Esophagus muscularis mucosa (tissue), 4 donors: ENCODE measurements at regions not wholly inside any gene's neighbourhood (a gene's known extent, or its start where the extent isn't known, plus 50 kb on each side); places are given as distances from the start of the nearest gene placed in this dataset.

Experiments
- DNase-seq: peaks from one replicate; pipeline ENCODE4 v3.0.0-alpha.2; 2017; ENCODE audit errors: extremely low spot score
- H3K27ac ChIP-seq, 4 donors: fragments of 200-600 bp; sonication (generic); replicated peaks in 1 of 4; 1 replicate in 3 of 4; 2 replicates in 1 of 4; pipeline ENCODE4 v1.5.1; 2016 to 2019; ENCODE audit warnings: mild to moderate bottlenecking in 1 of 4
- H3K27me3 ChIP-seq, 4 donors: fragments of 200-600 bp; sonication (generic); one replicate each; pipeline versions ENCODE4 v1.5.1 to v1.6.0; 2016 to 2019
- H3K36me3 ChIP-seq, 4 donors: fragments of 200-600 bp; sonication (generic); one replicate each; pipeline ENCODE4 v1.5.1; 2016 to 2019
- H3K4me1 ChIP-seq, 4 donors: fragments of 200-600 bp; sonication (generic); one replicate each; pipeline ENCODE4 v1.5.1; 2016 to 2019
- H3K4me3 ChIP-seq, 4 donors: fragments of 200-600 bp; sonication (generic); 1 replicate in 2 of 4; 2 replicates in 2 of 4; pipeline ENCODE4 v1.5.1; 2016 to 2019; ENCODE audit warnings: mild to moderate bottlenecking in 4 of 4, moderate library complexity in 1 of 4
- H3K9me3 ChIP-seq, 4 donors: fragments of 200-600 bp; sonication (generic); 1 replicate in 3 of 4; 2 replicates in 1 of 4; pipeline ENCODE4 v1.5.1; 2016 to 2019
- CTCF ChIP-seq, 3 experiments: fragments of 200-600 bp in 2 of 3; fragments of 450-650 bp in 1 of 3; sonication (generic) in 2 of 3; IDR thresholded peaks; one replicate each; pipeline ENCODE4 v1.5.1; 2017 to 2019; ENCODE audit warnings: antibody characterized with exemption in 3 of 3, mild to moderate bottlenecking in 2 of 3, moderate library complexity in 1 of 3
- EP300 ChIP-seq: sonication (generic); formaldehyde crosslinking; IDR thresholded peaks from one replicate; pipeline ENCODE4 v1.6.1; 2017; ENCODE audit warnings: antibody characterized with exemption
- POLR2A ChIP-seq: fragments of 450-650 bp; IDR thresholded peaks from one replicate; pipeline ENCODE4 v1.6.1; 2017; ENCODE audit warnings: antibody characterized with exemption, moderate library complexity, mild to moderate bottlenecking, low read depth
- POLR2AphosphoS5 ChIP-seq, 2 donors: sonication (generic); formaldehyde crosslinking; IDR thresholded peaks; one replicate each; pipeline ENCODE4 v1.6.1; 2017; ENCODE audit warnings: antibody characterized with exemption in 2 of 2
- WGBS: methylation state at CpG from one replicate; pipeline ENCODE4 v1.1.5; 2018; 5-methylcytosine and 5-hydroxymethylcytosine counted together
- intact Hi-C: fragments of 100-400 bp; cut with DNase I; formaldehyde crosslinking; loops from one replicate; pipeline ENCODE4 v1.15.1; 2023

DNA sequence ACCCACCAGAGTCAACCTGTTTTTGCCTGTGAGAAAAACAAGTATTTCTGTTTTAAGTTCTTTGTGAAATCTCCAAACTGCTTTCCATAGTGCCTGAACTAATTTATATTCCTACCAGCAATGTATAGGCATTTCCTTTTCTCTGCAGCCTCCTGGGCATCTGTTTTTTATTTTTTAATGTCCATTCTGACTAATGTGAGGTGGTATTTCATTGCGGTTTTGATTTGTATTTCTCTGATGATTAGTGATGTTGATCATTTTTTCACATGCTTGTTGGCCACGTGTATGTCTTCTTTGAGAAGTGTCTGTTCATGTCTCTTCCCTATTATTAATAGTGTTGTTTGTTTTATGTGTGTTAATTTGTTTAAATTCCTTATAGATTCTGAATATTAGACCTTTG lies 820.5 kb downstream of the MCTP2 start:
- Histone ChIP-seq H3K9me3 (peaks cover 0 to 29% (median 16%) of the 10 kb centered on the region in 4 donors), H3K4me1 (no peaks in the 10 kb centered on the region), H3K27me3 (no peaks in the 10 kb centered on the region), H3K27ac (no peak overlapping the region), H3K36me3 (no peaks in the 10 kb centered on the region), H3K4me3 (no peak overlapping the region)
- 78% methylated on average over 2 of the region's 2 CpGs for WGBS
- intact Hi-C loops: no loop called here
- no peak for TF ChIP-seq POLR2A
- TF ChIP-seq EP300: no peak
- TF ChIP-seq CTCF (IDR thresholded peaks at IDR 0.05): no peak
- no peak for DNase-seq

DNA sequence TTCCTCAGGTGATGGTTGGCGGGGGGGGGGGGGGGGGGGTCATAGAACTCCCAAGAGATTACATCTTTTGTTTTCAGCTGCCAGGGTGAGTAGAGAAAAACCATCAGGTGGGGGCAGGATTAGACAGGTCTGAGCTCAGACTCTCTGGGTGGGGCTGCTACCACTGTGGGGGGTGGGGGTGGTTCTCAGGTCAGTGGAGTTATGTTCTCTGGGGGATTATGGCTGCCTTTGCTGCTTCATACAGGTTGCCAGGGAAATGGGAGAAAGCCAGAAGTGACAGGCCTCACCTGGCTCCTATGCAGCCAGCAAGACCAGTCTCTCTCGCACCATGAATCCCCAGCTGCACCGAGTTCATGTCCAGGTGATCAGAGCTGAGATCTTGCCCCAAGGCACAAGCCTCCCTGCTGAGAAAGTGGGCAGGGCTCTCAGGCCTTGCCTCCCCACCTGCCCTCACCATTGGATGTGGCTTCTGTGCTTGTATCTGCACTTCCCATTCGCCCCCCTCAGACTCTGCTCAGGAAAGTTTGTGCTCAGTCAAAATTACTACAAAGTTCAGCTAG lies 828.1 kb downstream of the MCTP2 start:
- H3K9me3 ChIP-seq: peaks cover 0 to 21% (median 9%) of the 10 kb centered on the region in 4 donors
- H3K4me1 ChIP-seq: no peaks in the 10 kb centered on the region
- no peak overlapping the region for H3K27ac ChIP-seq
- intact Hi-C loops: no loop called here
- no peak for DNase-seq
- H3K27me3 ChIP-seq: no peaks in the 10 kb centered on the region
- no peak for TF ChIP-seq EP300
- no peak for TF ChIP-seq CTCF (IDR thresholded peaks at IDR 0.05)
- TF ChIP-seq POLR2A: no peak
- no peak for TF ChIP-seq POLR2AphosphoS5 (IDR thresholded peaks at IDR 0.05)
- H3K36me3 ChIP-seq: no peaks in the 10 kb centered on the region
- no peak overlapping the region for H3K4me3 ChIP-seq
- WGBS: 89% methylated on average over 4 of the region's 4 CpGs

DNA sequence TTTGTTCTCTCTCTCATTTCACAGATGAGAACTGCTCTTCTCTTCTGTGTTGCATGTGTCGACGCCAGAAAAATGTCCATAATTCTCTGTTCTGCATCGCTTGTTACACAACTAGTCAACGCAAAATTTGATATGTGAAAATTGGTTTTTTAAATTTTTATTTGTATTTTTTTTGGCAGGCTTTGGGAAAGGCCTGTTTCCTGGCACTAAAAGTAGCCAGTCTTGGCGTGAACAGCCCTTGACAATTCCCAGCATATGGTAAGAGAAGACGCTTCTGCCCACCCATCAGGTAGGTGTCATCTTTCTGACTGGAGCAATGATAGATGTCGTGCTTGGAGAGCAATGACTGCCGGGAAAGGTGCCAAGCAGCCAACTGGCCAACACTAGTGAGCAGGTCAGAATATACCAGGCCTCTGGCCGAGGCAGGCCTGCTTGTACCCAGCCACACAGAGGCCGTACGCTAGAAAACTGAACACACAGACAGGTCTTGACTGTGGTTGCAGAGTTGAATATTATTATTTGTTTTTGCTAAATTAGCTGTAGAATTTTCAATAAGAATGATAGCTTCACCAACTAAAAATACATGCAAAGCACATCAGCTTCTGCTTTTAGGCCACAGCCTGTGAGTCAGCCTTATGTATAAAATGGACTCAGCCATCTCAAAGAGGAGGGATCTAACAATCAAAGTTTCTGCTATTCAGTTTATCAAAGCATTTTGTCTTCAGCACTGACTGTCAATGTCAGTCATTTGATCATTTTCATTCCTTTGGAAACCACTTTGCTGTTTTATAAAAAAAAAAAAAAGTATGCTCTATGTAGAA lies 837.5 kb downstream of the MCTP2 start:
- Histone ChIP-seq H3K4me1 (peaks cover 0 to 5% (median 0%) of the 10 kb centered on the region in 4 donors), H3K36me3 (no peaks in the 10 kb centered on the region), H3K27me3 (no peaks in the 10 kb centered on the region), H3K9me3 (no peaks in the 10 kb centered on the region), H3K4me3 (no peak overlapping the region), H3K27ac (no peak overlapping the region)
- intact Hi-C loops: no loop called here
- DNase-seq: no peak
- TF ChIP-seq POLR2AphosphoS5 (IDR thresholded peaks at IDR 0.05) (no peak), EP300 (no peak), POLR2A (no peak), CTCF (IDR thresholded peaks at IDR 0.05) (no peak)
- 70% methylated on average over 11 of the region's 11 CpGs for WGBS

DNA sequence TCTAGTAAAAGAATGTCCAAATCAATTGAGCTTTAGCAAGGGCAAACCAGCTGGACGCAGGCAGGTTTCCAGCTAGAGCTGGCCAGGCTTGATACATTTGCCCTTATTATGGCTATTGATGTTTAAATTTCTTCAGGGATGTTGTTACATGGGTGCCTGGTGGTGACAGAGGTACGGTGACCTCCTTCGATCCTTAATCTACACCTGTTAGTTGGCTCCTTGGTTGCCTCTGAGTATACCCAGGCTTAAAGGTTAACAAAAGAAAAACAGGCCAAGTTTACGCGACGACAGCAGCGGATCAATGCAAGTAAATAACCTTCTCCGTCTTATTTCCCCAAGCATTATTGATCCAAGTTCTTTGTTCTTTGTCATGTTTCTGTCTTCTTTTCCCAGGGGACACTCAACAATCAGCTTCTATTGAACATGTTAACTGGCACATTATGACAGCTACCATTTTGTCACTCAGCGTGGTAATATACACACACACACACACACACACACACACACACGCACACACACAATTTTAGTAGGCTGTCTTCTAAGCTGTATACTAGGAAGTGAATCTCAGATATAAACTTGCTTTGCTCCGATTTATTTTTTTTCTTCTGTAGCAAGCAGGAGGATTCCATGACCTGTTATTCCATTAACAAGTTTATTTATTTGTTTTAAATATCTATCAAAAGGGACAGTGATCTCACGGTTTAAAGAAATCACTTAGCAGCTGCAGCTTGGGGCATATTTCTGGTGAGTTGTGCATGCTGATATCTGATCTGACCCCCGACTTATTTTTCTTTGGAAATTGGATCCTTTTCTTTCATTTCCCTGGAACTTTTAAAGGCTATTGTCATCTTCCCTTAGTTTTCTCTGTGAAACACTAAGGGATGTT lies 844.7 kb downstream of the MCTP2 start:
- 87% methylated on average over 13 of the region's 13 CpGs for WGBS
- TF ChIP-seq CTCF (IDR thresholded peaks at IDR 0.05) (no peak), EP300 (no peak), POLR2A (no peak), POLR2AphosphoS5 (IDR thresholded peaks at IDR 0.05) (no peak)
- intact Hi-C loops: no loop called here
- no peaks in the 10 kb centered on the region for H3K36me3 ChIP-seq
- DNase-seq: no peak
- H3K4me3 ChIP-seq: no peak overlapping the region
- H3K9me3 ChIP-seq: no peaks in the 10 kb centered on the region
- no peaks in the 10 kb centered on the region for H3K27me3 ChIP-seq
- no peak overlapping the region for H3K27ac ChIP-seq
- H3K4me1 ChIP-seq: no peaks in the 10 kb centered on the region
